ENCODE measurements at regions not wholly inside any gene's neighbourhood (a gene's known extent, or its start where the extent isn't known, plus 50 kb on each side); places are given as distances from the start of the nearest gene placed in this dataset.

- TF ChIP-seq RAD21 (IDR thresholded peaks at IDR 0.05; ENCODE audit: low read depth) (no peak), EZH2 (IDR thresholded peaks at IDR 0.05) (no peak), POLR2A (IDR thresholded peaks at IDR 0.05; ENCODE audit: borderline replicate concordance, extremely low read depth, insufficient read depth, insufficient read length) (no peak)
- TF ChIP-seq, protein P1, sequence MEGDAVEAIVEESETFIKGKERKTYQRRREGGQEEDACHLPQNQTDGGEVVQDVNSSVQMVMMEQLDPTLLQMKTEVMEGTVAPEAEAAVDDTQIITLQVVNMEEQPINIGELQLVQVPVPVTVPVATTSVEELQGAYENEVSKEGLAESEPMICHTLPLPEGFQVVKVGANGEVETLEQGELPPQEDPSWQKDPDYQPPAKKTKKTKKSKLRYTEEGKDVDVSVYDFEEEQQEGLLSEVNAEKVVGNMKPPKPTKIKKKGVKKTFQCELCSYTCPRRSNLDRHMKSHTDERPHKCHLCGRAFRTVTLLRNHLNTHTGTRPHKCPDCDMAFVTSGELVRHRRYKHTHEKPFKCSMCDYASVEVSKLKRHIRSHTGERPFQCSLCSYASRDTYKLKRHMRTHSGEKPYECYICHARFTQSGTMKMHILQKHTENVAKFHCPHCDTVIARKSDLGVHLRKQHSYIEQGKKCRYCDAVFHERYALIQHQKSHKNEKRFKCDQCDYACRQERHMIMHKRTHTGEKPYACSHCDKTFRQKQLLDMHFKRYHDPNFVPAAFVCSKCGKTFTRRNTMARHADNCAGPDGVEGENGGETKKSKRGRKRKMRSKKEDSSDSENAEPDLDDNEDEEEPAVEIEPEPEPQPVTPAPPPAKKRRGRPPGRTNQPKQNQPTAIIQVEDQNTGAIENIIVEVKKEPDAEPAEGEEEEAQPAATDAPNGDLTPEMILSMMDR (IDR thresholded peaks at IDR 0.05 in 2 of 3, conservative IDR thresholded peaks at IDR 0.05 in 1 of 3; ENCODE audit: borderline replicate concordance in 1 of 3, insufficient read depth in 1 of 3, low read depth in 2 of 3, low read length in 2 of 3) = no peak
These were observed 149.3 kb downstream of the HAUS1 start for GRCh38 chr18:46253498-46253897.

Measured in HCT116 (cell line).